Stimulated activated naive CD8-positive, alpha-beta T cell treated with anti-CD3 and anti-CD28 coated beads, Interleukin-15, amount 100 ng/mL, for 72 hours (primary cell): ENCODE measurements at regions not wholly inside any gene's neighbourhood (a gene's known extent, or its start where the extent isn't known, plus 50 kb on each side); places are given as distances from the start of the nearest gene placed in this dataset.

ENCODE experiments used
- ATAC-seq: fragments of 150-1000 bp; cut with Tn5 transposase; 2 replicates; pipeline ENCODE4 v1.10.0; 2021; ENCODE audit warnings: mild to moderate bottlenecking, moderate library complexity
- DNase-seq, 2 donors: peaks; one replicate each; pipeline ENCODE4 v3.0.0; 2021 to 2022
- H3K27ac Mint-ChIP-seq, 2 donors: one replicate each; pipeline ENCODE4 v1.8.0; 2022; ENCODE audit warnings: mild to moderate bottlenecking in 2 of 2, mixed read lengths in 2 of 2, moderate library complexity in 2 of 2
- H3K27me3 Mint-ChIP-seq: one replicate; pipeline ENCODE4 v1.8.0; 2022; ENCODE audit warnings: mixed read lengths
- H3K4me1 Mint-ChIP-seq: one replicate; pipeline ENCODE4 v1.8.0; 2022; ENCODE audit warnings: mild to moderate bottlenecking, mixed read lengths
- H3K4me3 Mint-ChIP-seq, 2 donors: one replicate each; pipeline ENCODE4 v1.8.0; 2022; ENCODE audit warnings: mild to moderate bottlenecking in 2 of 2, mixed read lengths in 2 of 2, moderate library complexity in 1 of 2
- H3K9me3 Mint-ChIP-seq, 2 donors: one replicate each; pipeline ENCODE4 v1.8.0; 2022; ENCODE audit warnings: mixed read lengths in 2 of 2

GRCh38 chr22:27487600-27488452 is 313.7 kb downstream of the MN1 start:
- ATAC-seq: no peak
- H3K27me3 Mint-ChIP-seq: peaks cover 8% of the 10 kb centered on the region
- no peaks in the 10 kb centered on the region for H3K4me1 Mint-ChIP-seq
- H3K9me3 Mint-ChIP-seq: peaks cover 12 to 16% of the 10 kb centered on the region in 2 donors
- DNase-seq: no peak
- no peak overlapping the region for H3K4me3 Mint-ChIP-seq
- H3K27ac Mint-ChIP-seq: no peak overlapping the region

GRCh38 chr22:27488456-27489177 is 312.9 kb downstream of the MN1 start:
- Mint-ChIP-seq H3K27me3 (peaks cover 8% of the 10 kb centered on the region), H3K9me3 (peaks cover 12 to 20% of the 10 kb centered on the region in 2 donors), H3K27ac (no peak overlapping the region), H3K4me1 (no peaks in the 10 kb centered on the region), H3K4me3 (no peak overlapping the region)
- DNase-seq: no peak
- no peak for ATAC-seq

GRCh38 chr22:27489178-27489675 is 312.3 kb downstream of the MN1 start:
- no peak for DNase-seq
- H3K4me3 Mint-ChIP-seq: no peak overlapping the region
- peaks cover 12 to 20% of the 10 kb centered on the region in 2 donors for H3K9me3 Mint-ChIP-seq
- peak overlapping the region in 1 of 2 donors; percentile 64 for H3K27ac Mint-ChIP-seq
- no peak for ATAC-seq
- no peaks in the 10 kb centered on the region for H3K4me1 Mint-ChIP-seq
- H3K27me3 Mint-ChIP-seq: peaks cover 8% of the 10 kb centered on the region

GRCh38 chr22:27490080-27490479 is 311.5 kb downstream of the MN1 start:
- H3K9me3 Mint-ChIP-seq: peaks cover 12 to 20% of the 10 kb centered on the region in 2 donors
- no peak overlapping the region for H3K27ac Mint-ChIP-seq
- no peak for ATAC-seq
- H3K4me1 Mint-ChIP-seq: no peaks in the 10 kb centered on the region
- no peak for DNase-seq
- peaks cover 8% of the 10 kb centered on the region for H3K27me3 Mint-ChIP-seq
- H3K4me3 Mint-ChIP-seq: no peak overlapping the region

GRCh38 chr22:27491888-27492287 is 309.7 kb downstream of the MN1 start:
- peaks cover 8% of the 10 kb centered on the region for H3K27me3 Mint-ChIP-seq
- no peaks in the 10 kb centered on the region for H3K4me1 Mint-ChIP-seq
- no peak overlapping the region for H3K27ac Mint-ChIP-seq
- no peak for DNase-seq
- peaks cover 12 to 20% of the 10 kb centered on the region in 2 donors for H3K9me3 Mint-ChIP-seq
- H3K4me3 Mint-ChIP-seq: no peak overlapping the region
- no peak for ATAC-seq

- Mint-ChIP-seq H3K27ac (peak overlapping the region in 1 of 2 donors; percentile 37), H3K27me3 (peaks cover 2% of the 10 kb centered on the region), H3K9me3 (peaks cover 12 to 20% of the 10 kb centered on the region in 2 donors), H3K4me3 (no peak overlapping the region), H3K4me1 (no peaks in the 10 kb centered on the region)
- ATAC-seq (no peak), DNase-seq (no peak)
These were observed 308.9 kb downstream of the MN1 start for GRCh38 chr22:27492566-27493201.

GRCh38 chr22:27493796-27494195 is 307.8 kb downstream of the MN1 start:
- no peaks in the 10 kb centered on the region for H3K4me1 Mint-ChIP-seq
- peak overlapping the region in 1 of 2 donors; percentile 55 for H3K27ac Mint-ChIP-seq
- H3K4me3 Mint-ChIP-seq: no peak overlapping the region
- ATAC-seq (no peak), DNase-seq (no peak)
- H3K27me3 Mint-ChIP-seq: no peaks in the 10 kb centered on the region
- H3K9me3 Mint-ChIP-seq: peaks cover 12 to 20% of the 10 kb centered on the region in 2 donors

GRCh38 chr22:27494785-27495184 is 306.8 kb downstream of the MN1 start:
- ATAC-seq (no peak), DNase-seq (no peak)
- Mint-ChIP-seq H3K9me3 (peaks cover 12 to 20% of the 10 kb centered on the region in 2 donors), H3K4me1 (no peaks in the 10 kb centered on the region), H3K27ac (no peak overlapping the region), H3K27me3 (no peaks in the 10 kb centered on the region), H3K4me3 (no peak overlapping the region)

GRCh38 chr22:27495325-27495724 is 306.2 kb downstream of the MN1 start:
- no peak overlapping the region for H3K4me3 Mint-ChIP-seq

GRCh38 chr22:27499121-27499520 is 302.4 kb downstream of the MN1 start:
- DNase-seq (no peak), ATAC-seq (no peak)
- H3K27me3 Mint-ChIP-seq: no peaks in the 10 kb centered on the region
- no peak overlapping the region for H3K4me3 Mint-ChIP-seq
- peak overlapping the region in 1 of 2 donors; percentile 88 for H3K27ac Mint-ChIP-seq
- H3K9me3 Mint-ChIP-seq: peaks cover 0 to 10% of the 10 kb centered on the region in 2 donors
- H3K4me1 Mint-ChIP-seq: no peaks in the 10 kb centered on the region

More at GRCh38 chr22:27495325-27495724, 306.2 kb downstream of the MN1 start:
- no peaks in the 10 kb centered on the region for H3K4me1 Mint-ChIP-seq
- DNase-seq: no peak
- no peak overlapping the region for H3K27ac Mint-ChIP-seq
- no peaks in the 10 kb centered on the region for H3K27me3 Mint-ChIP-seq
- peaks cover 12 to 20% of the 10 kb centered on the region in 2 donors for H3K9me3 Mint-ChIP-seq
- ATAC-seq: no peak

GRCh38 chr22:27501191-27501936 is 300.2 kb downstream of the MN1 start:
- H3K27ac Mint-ChIP-seq: no peak overlapping the region
- H3K27me3 Mint-ChIP-seq: no peaks in the 10 kb centered on the region
- ATAC-seq: no peak
- H3K9me3 Mint-ChIP-seq: peaks cover 0 to 12% of the 10 kb centered on the region in 2 donors
- H3K4me1 Mint-ChIP-seq: no peaks in the 10 kb centered on the region
- DNase-seq: no peak
- no peak overlapping the region for H3K4me3 Mint-ChIP-seq

GRCh38 chr22:27502327-27502726 is 299.2 kb downstream of the MN1 start:
- H3K4me3 Mint-ChIP-seq: no peak overlapping the region
- peak overlapping the region in 1 of 2 donors; percentile 30 for H3K27ac Mint-ChIP-seq
- DNase-seq: no peak
- H3K4me1 Mint-ChIP-seq: no peaks in the 10 kb centered on the region
- ATAC-seq: no peak
- peaks cover 0 to 12% of the 10 kb centered on the region in 2 donors for H3K9me3 Mint-ChIP-seq
- H3K27me3 Mint-ChIP-seq: no peaks in the 10 kb centered on the region

GRCh38 chr22:27504360-27505253 is 296.9 kb downstream of the MN1 start:
- ATAC-seq: no peak

GRCh38 chr22:27507111-27507611 is 294.4 kb downstream of the MN1 start:
- H3K4me3 Mint-ChIP-seq: no peak overlapping the region
- no peaks in the 10 kb centered on the region for H3K4me1 Mint-ChIP-seq
- DNase-seq (no peak), ATAC-seq (no peak)
- peak overlapping the region in 1 of 2 donors; percentile 34 for H3K27ac Mint-ChIP-seq
- H3K27me3 Mint-ChIP-seq: no peaks in the 10 kb centered on the region
- peaks cover 0 to 12% of the 10 kb centered on the region in 2 donors for H3K9me3 Mint-ChIP-seq

More at GRCh38 chr22:27504360-27505253, 296.9 kb downstream of the MN1 start:
- Mint-ChIP-seq H3K27ac (no peak overlapping the region), H3K27me3 (no peaks in the 10 kb centered on the region), H3K4me1 (no peaks in the 10 kb centered on the region), H3K9me3 (peaks cover 0 to 12% of the 10 kb centered on the region in 2 donors), H3K4me3 (no peak overlapping the region)
- DNase-seq: no peak
